GM18867 (cell line): ENCODE measurements at regions not wholly inside any gene's neighbourhood (a gene's known extent, or its start where the extent isn't known, plus 50 kb on each side); places are given as distances from the start of the nearest gene placed in this dataset.
A peak's percentile ranks its signal among the peaks of the same experiment; 100 is the strongest.
"Not testable (repeated sequence)": the region's sequence is repeated elsewhere in the genome, so short reads cannot be mapped to it uniquely, and the experiment has no call there.

Experiments used
- ATAC-seq: cut with Tn5 transposase; IDR thresholded peaks from one replicate; pipeline ENCODE4 v1.9.1; 2021; ENCODE audit warnings: mild to moderate bottlenecking, moderate library complexity; ENCODE audit not compliant: unreplicated experiment

DNA sequence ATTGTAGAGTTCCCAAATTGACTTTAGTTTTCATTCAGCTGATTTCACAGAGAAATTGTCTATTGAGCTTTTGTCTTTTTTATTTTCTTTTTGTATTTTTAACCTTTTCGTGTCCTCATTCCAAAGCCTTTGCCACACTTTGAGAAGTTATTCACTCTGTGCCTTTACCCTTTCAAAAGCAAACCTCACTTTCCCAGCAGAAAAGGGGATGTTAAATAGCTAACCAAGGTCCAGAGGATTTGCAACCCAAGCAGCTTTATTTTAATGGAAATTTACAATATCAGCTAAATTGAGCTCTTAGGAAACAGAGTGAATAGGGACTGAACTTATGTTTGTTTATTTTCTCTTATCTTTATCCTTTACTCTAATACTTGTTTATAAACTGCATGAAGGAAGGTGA, 428.8 kb downstream of the PCDH7 start:
- no peak for ATAC-seq

DNA sequence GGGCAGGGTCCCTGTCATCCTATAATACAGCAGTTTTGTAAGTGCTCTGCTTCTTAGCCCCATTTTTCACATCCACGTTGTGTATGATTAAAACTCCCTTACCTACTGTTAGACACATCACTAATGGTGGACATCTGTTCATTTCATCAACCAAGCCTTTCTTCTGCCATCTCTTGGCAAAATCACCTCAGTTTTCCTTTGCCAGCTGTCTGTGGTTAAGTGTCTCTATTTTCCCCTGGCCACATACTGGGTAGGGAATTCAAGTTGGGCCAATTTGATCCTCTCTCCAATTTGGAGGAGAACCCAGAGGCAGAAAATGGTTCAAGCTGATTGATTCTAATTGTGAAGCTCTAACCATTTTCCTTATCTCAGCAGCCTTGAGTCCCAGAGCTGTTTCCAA, 436.1 kb downstream of the PCDH7 start:
- no peak for ATAC-seq

DNA sequence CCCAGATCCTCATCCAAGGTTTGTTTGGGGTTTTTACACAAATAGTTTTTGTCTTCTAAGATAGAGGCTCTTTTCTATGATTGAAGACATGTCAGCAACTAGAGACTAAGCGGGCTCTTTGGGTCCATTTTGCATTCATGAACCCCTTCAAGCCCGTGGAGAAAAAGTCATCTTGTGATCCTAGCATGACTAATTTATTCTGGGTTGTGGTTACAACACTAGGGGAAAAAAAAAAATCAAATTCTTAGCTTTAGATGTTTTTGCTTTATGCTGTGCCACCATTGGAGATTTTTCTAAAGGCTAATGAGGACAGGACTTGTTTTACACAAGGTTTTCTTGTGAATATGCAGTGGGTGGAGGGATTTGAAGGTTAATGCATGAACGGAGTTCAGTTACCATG, 440.0 kb downstream of the PCDH7 start:
- no peak for ATAC-seq

DNA sequence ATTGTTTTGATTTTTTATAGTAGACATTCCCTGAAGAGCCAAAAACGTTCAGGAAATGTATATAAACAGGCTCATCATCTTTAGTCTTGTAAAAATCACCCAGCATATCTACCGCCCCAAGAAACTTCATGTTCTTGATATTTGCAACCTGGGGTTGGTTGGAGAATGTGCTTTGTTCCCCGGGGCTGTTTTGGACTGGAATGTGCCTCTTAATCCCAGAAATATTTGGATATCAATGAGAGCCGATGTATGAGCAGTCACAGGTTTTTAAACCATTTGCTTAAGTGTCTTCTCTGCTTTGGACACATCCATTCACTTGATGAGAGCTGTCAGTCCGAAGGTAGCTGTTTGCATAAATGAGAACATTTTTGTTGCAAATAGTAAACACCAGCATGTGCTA, 449.7 kb downstream of the PCDH7 start:
- ATAC-seq = no peak

DNA sequence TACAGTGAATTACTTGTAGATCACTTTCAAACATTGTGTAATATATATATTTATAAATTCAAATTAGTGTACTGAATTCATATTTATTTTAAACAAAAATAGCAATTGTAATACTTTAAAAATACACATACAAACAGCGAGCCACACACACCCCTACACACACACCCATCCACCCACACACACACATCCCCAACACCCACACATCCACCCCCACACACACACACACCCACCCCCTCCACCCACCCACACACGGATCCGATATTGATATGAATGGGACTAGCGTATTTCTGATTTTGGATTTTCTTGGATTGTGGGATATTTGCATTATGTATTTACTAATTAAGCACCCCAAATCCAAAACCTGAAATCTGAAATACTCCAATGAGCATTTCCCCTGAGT, 451.2 kb downstream of the PCDH7 start:
- no peak for ATAC-seq

DNA sequence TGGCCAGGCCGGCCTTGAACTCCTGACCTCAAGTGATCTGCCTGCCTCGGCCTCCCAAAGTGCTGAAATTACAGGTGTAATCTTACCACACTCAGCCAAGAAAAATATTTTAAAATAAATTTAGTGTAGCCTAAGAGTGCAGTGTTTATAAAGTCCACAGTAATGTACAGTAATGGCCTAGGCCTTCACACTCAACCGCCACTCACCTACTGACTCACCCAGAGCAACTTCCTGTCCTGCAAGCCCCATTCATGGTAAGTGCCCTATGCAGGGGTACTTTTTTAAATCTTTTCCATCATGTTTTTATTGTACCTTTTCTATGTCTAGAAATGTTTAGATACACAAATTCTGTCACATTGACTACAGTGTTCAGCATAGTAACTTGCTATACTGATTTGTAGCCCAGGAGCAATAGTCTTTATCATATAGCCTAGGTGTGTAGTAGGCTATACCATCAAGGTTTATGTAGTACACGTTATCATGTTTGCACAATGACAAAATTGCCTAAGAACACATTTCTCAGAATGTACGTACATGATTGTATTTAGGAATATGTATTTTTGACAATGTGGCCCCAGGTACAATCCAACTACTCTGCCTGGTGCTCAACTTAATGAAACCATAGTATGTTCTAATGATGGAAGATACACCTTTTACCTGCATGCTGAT, 455.2 kb downstream of the PCDH7 start:
- ATAC-seq = no peak

DNA sequence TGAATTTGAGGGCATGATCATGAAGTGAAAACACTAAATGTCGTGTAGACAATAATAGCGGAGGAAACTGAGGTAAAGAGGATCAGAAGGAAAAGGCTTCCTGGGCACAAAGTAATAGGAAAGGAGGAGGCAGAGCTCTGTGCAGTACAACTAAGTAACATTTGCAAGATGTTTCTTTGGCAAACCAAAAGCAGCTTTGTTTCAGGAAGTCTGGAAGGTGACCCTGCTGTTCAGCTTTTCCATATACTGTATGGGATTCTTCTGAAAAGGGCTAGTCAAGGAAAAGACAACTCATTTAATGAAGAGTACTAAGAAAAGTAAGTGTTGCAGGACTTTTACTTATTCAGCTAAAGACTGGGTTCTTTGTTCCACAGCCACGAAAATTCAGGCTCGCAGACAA, 463.1 kb downstream of the PCDH7 start:
- no peak for ATAC-seq

DNA sequence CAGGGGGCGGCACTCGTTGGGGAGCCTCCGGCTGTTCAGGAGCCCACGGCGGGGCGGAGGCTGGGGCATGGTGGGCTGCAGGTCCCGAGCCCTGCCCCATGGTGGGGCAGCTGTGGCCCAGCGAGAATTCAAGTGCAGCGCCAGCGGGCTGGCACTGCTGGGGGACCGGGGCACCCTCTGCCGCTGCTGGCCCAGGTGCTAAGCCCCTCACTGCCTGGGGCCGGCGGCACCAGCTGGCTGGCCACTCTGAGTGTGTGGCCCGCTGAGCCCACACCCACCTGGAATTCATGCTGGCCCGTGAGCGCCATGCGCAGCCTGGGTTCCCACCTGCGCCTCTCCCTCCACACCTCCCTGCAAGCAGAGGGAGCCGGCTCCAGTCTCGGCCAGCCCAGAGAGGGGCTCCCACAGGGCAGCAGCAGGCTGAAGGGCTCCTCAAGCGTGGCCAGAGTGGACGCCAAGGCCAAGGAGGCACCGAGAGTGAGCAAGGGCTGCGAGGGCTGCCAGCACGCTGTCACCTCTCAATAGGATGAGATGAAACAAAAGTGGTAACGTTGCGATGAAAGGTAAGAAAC, 464.9 kb downstream of the PCDH7 start:
- no peak for ATAC-seq

DNA sequence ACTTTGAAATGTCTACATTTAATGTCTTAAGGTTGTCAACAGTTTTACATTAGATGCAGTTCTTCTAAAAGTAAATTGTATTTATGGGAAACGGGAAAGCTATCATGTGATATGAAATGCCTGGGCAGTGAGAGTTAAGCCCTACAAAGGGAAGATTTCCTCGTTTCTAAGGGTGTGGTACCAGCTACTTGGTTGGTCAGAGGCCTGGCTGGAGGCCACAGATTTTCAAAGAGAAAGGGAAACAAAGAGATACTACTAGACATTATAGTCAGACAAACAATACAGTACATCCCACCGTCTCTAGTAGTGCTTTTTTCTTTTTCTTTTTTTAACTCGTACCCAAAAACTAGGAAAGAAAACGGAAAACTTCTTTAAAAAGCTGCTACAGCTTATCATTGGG, 467.8 kb downstream of the PCDH7 start:
- ATAC-seq = no peak

DNA sequence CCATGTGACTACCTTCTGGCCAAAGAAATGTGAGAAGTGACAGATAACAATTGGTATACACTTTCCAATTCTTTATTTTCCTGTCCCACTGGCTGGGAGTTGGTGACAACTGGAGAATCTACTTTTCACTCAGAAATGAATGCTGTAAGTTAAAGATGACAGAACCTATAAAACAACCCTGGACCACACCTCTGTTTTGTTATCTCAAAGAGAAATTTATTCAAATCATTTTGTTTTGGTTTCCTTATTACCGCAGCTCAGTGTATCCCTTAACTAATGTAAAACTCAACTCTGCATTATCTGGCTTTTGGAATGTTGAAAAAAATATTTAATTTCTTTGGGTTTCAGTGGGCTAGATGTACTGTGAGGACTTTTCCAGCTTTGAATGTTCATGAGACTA, 469.8 kb downstream of the PCDH7 start:
- ATAC-seq = no peak

DNA sequence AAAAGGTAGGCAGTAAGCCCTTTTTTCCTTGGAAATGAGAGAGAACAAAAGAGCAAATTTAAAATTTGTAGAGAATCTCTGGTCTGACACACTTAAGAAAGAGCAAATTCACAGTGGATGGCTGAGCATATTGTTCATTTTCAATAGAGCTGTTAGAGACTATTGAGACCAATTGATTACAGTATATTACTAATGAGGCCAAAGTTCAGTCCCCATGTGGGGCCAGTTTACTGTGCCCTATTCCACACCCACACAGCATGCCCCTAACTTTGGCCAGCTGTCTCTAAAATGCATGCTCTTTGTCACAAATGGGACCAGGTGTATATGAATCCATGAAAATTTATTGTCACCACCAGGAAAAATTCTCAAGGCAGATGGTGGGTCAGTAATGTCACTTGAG, 470.5 kb downstream of the PCDH7 start:
- no peak for ATAC-seq

DNA sequence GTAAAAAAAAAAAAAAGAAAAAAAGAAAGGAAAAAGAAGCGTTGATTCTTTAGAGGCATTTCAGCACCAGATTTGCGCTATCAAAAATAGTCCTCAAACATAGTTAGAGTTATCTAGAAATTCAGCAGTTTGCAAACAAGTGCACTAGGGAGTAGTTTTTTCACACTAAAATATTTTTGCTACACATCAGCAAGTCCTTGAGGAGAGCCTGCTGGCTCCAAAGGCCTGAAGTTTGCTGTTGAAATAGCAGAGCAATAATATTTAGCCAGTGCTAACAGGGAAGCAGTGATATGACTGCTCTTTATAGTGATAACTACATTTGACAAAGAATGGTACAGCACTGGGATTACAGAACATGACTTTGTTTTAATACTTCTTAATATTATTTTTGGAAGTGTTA, 472.2 kb downstream of the PCDH7 start:
- ATAC-seq = no peak

DNA sequence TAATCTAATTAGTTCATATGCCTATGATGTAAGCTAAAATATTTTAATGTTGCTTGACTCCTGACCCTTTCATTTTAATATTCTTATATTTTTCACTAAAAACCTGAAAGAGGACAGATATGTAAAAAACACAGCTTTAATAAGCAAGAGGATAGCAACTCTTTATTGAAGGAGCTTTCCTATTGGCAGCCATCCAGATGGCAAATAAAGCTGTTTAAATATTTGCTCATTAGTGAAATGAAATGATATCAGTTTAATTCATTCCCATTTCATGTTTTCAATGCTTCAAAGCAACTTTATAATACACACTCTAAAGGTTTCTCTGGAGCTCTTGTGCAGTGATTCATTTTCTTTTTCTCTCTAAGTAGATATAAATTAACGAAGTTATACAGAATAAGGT, 473.4 kb downstream of the PCDH7 start:
- ATAC-seq = no peak

DNA sequence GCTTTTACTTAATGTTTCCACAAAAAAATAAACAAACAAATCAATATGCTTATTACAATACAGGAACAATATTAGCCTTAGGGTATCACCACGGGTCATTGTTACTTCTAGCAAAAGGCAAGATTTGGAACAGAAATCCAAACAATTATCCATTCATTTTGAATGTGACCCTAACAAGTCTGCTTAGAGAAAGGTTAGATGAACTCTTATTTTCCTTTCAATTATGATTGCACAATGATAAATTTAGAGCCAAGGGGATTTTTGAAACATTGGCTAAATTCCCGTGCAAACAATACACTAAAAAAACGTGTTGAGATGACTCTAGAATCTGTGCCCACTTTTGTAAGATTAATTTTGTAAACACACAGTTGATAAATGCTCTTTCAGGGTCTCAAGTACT, 474.7 kb downstream of the PCDH7 start:
- ATAC-seq = no peak

DNA sequence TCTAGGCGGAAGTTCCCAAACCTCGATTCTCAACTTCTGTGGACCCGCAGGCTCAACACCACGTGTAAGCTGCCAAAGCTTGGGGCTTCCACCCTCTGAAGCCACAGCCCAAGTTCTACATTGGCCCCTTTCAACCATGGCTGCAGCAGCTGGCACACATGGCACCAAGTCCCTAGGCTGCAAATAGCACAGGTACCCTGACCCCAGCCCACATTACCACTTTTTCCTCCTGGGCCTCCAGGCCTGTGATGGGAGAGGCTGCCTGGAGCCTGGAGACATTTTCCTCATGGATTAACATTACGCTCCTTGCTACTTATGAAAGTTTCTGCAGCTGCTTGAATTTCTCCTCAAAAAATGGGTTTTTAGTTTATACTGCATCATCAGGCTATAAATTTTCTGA, 479.5 kb downstream of the PCDH7 start:
- ATAC-seq = no peak

DNA sequence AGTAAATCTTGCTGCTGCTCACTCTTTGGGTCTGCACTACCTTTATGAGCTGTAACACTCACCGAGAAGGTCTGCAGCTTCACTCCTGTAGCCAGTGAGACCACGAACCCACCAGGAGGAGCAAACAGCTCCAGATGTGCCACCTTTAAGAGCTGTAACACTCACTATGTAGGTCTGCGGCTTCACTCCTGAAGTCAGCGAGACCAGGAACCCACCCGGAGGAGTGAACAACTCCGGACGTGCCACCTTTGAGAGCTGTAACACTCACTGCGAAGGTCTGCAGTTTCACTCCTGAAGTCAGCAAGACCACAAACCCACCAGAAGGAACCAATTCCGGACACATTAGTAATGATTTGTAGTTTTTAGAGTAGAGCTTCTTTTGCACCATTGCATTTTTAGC, 481.9 kb downstream of the PCDH7 start:
- not testable (repeated sequence) for ATAC-seq

DNA sequence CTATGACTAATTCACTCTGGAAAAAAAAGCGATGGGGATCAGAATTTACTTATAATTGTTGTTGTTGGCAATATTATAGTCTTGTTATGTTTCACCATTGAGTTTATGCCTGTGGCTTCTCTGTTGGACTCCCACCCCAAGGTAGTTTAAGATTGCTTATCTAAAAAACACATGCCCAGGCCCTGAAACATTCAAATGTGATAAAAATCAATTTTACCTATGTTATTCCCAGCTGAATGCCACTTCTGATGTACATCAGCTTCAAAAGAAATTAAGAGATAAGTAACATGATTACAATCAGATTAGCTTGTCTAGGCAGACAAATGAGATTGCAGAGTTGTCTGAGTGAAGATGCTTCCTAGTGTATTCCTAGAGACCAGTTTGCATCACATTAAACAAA, 484.7 kb downstream of the PCDH7 start:
- ATAC-seq = no peak

DNA sequence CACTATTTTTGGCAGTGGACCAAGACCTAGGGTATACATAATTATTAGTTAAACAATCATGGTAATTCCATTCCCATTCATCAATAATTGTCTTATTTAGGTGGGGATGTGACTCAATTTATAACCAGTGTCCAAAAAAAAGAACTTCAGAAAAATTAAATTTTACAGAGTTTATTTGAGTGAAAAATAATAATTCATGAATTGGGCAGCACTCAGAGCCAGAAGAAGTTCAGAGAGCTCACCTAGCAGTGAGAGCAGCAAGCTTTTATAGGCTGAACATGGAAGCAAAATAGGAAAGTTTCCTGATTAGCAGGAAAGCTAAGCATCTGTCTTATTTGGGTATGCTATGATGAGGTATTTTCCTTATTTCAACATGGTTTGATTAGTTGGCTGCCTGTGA, 500.8 kb downstream of the PCDH7 start:
- no peak for ATAC-seq

DNA sequence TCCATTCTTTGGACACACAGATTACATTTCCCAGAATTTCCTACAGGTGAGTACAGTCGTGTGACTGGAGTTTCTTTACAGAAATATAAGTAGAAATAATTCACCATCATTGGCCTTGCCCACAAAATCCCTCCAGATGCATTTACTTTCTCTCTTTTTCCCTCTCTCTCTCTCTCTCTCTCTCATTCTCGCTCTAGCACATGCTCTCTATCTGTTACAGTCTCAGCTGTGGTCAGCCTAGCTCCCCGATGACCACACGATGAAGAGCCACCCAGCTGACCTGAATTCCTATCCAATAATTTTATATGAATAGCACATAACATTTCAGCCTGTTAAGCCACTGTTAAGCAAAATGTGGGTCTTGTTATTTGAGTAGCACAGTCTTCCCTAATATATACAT, 507.9 kb downstream of the PCDH7 start:
- no peak for ATAC-seq

DNA sequence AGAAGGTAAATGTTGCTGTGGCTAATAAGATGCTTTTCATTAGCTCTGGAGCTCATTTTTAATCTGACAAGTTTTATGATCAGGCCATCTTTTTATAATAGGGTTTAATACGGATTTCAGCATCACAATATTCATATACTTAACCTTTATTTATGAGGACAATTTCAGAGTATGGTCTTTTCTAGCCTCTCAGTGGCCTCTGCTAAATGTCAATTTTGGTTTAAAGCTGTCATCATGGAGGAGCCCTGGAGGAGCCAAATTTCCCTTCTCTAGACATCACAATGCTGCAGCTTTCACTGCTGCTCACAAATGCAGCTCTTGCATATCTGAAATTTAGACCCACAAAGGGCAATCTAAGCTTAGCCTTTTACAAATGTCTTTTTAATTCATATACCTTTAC, 510.4 kb downstream of the PCDH7 start:
- no peak for ATAC-seq

DNA sequence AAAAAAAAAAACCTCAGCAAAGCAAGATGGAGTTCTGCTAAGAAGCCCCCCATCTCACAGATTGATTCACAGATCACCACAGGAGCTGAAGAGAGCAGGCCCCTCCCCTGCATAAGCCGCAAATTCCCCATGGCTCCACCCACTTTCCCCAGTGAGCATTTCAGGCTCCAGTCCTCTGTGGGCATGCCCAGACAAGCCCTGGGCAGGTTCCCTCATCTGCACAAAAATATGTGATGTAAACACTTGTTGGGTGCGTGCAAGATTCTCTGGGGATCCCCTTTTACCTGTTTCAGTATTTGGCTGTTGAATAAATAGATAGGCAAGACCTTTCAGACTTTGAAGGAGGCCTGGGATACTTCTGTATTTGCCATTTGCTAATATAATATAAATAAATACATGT, 514.3 kb downstream of the PCDH7 start:
- peak; percentile 77 for ATAC-seq

DNA sequence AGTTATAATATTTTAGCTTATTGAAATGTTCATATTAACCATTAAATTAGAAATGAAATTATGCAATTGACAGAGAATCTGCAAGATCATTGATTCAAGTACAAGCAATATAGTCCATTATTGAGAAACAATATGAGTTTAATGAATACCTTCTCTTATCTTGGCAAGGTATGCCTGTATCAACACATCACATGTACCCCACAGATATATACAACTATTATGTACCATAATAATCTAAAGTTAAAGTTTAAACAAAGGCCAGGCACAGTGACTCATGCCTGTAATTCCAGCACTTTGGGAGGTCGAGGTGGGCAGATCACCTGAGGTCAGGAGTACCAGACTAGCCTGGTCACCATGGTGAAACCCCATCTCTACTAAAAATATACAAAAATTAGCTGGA, 514.7 kb downstream of the PCDH7 start:
- no peak for ATAC-seq

DNA sequence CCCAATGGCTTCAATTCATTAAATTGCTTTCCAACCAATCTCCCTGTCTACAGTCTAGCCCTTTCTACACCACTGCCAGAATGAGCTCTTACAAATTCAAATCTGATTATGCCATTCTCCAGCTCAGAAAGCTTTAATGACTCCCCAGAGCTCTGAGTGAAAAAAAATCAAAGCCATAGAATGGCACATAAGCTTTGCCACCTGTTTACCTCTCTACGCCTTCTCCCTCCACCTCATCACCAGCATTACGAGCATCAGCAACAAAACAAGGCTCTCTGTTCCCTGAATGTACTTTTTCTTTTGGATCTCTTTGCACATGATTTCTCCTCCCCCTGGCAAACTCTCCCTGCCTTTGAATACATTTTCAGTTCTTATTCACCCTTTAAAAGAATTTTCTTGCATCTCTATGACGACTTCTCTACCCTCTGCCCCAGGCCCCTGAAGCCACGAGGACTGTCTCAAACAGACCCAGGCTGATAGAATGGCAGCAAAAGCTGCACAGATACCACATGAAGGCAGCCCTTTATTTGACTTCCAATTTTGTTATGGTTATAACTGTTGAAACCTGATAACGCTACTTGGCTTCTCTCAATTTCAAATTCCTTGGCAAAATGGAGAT, 516.0 kb downstream of the PCDH7 start:
- ATAC-seq = no peak
